DMS 273 (cell line): ENCODE measurements at regions not wholly inside any gene's neighbourhood (a gene's known extent, or its start where the extent isn't known, plus 50 kb on each side); places are given as distances from the start of the nearest gene placed in this dataset.

ENCODE experiments used
- DNase-seq: peaks from one replicate; lab custom pipeline; 2025; ENCODE audit not compliant: unreplicated experiment; lab: John Stamatoyannopoulos, UW

DNA sequence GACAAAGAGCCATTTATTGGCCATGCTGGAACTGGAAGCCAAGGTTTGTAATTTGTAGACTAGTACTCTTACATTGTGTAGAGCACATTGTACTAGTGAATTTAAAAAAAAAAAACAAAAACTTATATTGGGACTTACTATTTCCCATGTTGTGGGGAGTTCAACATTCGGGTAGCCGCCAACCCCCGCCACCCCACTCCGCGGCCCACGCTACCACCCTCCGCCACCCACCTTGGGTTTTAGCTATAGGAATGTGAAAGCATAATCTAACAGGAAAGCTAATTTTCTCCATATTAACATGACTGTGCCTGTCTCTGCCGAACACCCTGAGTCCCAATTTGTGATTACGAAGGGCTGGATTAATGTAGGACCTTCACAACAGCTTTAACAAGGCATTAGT, 275.8 kb downstream of the FIGN start:
- DNase-seq: no peak

DNA sequence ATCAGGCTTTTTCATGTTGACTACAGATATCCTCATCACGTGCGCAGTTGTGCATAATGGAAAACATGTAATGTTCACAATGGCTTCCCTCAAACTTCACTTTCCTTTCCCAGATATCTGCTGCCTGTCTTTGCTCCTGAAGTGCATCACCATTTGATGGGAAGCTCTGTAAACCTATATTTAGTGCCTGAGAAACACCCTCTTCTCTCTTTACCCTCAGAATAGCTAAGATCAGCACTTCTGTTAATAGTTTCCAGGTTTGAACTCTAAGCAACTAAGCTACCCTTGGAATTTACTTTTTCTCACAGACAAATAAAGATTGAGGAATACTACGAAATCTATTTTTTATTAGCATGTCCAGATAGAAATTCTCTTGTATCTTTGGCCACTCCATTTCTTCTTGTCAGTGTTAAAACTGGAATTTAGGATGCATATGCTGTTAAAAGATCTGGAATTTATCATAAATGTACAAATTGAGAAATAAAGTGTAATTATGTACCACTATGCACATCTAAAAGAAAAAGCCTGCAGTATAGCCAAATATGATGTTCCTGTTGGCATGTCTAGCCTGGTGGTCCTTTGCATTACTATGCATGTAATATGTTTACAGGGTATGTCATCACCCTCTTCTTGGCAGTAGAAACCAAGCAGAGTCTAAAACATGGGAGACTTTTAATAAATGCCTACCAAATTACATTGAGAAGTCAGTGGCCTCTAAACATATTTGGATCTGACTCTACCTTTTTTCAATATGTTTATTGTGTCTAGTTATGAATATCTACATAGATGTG, 278.7 kb downstream of the FIGN start:
- DNase-seq: no peak

DNA sequence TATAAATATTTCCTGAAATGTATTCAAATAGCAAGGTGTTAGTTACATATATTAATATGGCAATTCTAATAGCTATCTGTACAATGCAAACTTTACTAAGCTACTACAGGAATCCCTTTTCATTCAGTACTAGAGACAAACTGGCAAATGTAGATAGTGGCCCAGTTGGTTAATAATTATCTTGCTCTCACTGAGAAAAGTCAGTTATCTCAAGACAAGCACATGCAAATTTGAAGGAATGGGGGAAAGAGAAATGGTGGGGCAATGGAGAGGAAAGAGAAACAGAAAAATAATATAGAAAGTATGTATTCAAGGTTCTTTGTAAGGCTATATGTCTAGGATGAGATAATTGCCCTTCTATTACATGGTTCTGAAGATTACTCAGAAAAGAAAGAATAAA, 280.0 kb downstream of the FIGN start:
- DNase-seq: no peak

DNA sequence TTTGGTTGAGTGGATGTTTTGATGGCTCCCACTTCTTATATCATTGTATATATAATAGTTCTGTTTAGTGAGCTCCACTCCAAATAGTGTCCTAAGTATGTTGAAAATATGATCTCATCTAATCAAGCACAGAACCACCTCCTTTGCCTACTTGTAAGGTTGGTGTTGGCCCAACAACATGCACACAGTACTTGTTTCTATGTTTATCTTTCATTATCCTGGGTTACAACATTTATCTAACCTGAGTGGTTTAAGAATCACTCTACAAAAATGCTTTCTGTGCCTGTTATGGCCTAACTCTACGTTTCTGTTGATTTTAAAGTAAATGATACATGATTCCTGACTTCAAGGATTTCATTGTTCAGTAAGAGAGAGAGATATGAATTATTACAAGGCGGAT, 281.9 kb downstream of the FIGN start:
- no peak for DNase-seq

DNA sequence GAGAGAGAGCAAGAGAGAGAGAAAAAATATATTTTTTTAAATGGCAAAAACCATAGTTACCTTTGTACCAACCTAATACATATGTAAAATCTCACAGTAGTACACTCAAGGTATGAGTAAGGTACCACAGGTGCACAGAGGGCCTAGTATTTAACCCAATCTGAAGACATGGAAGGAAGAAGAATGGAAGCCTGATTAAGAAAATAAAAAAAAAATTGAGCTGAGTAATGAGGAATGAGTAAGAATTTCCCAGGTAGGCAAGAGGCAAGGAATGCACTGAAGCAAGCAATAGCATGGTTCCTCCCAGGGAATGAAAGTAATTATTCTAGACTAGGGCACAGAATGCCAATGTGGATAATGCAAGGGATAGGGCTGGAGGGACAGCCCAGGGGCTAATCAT, 294.2 kb downstream of the FIGN start:
- no peak for DNase-seq

DNA sequence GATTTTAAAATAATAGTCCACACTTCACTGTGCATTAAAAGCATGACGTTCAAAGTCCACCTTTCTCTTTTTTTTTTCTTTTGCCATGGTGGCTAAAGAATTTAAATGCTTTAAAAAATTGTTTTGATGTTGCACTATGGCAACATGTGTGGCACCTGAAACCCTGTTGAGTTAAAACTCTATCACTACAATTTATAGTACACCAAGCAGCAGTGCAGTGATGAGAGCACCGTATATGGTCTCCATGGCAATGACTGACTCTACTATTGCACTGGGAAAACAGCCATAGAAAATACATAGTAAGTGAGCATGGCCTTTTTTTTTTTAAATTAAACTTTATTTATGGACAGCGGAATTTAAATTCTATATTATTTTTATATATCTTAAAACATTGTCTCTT, 298.8 kb downstream of the FIGN start:
- no peak for DNase-seq

DNA sequence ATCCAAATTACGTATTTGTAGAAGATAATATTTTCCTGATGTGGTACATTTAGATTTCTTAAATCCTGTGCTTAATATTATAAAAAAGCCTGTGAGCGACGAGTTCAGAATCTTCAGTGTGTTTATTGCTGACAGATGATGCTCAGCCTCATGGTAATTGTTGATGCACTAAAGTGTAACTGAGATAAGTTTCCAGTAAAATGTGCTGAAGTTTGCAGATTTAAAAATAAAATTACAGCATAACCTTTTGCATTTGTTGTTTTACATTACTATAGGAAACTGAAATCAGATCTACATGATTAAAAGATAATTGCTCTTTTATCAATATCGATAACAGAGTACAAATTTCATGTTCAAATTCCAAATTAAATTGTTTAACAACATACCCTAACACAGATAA, 307.6 kb downstream of the FIGN start:
- no peak for DNase-seq

DNA sequence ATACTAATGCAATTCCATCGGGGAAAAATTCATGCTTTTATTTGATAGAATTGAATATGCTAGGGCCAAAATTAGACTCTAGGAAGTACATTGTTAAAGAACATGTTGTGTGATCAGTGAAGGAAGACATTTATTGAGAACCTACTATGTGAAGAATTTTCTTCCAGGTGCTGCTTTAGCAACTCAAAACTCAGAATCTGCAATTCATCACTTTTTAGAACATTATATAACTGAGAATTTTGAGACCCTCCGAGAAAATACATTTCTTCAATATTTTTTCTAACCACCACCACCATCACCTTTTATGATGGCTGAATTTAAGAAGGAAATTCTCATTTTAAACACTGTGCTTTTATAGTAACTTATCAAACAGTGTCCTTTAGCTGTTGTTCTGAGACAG, 315.2 kb downstream of the FIGN start:
- no peak for DNase-seq

DNA sequence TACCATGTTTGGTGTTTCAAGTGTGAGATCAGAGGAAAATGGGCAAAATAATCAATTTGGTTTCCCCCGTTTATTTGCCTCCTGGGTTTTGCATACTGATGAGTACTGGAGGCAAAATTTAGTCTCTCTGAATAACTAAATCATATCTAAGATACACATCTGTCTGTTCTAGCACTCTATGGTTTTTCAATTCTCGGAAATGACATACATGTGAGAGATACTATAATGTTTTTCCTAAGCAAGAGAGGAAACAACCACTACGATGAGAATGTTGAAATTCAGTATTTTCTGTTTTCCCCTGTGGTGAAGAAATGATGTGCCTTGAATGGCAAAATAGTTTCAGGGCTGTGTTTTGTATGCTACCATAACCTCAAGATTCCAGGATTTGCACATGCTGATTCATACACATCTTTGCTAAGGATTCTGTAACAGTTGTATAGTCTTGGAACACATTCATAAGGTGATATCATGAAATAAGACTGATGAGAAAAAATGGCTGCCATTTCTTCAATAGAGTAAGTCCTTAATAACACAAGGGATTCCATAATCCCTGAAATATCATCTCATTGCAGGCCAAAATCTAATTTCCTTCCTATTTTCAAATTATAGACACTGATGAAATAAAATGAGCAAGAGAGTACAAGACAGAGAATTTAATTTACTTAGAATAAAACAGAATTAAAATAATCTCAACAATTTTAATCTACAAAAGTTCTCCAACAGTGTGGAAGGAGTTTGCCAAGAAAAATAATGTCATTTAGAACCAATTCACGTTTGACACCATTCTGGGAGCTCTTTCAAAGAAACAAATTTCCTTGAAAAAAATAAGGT, 316.6 kb downstream of the FIGN start:
- no peak for DNase-seq

DNA sequence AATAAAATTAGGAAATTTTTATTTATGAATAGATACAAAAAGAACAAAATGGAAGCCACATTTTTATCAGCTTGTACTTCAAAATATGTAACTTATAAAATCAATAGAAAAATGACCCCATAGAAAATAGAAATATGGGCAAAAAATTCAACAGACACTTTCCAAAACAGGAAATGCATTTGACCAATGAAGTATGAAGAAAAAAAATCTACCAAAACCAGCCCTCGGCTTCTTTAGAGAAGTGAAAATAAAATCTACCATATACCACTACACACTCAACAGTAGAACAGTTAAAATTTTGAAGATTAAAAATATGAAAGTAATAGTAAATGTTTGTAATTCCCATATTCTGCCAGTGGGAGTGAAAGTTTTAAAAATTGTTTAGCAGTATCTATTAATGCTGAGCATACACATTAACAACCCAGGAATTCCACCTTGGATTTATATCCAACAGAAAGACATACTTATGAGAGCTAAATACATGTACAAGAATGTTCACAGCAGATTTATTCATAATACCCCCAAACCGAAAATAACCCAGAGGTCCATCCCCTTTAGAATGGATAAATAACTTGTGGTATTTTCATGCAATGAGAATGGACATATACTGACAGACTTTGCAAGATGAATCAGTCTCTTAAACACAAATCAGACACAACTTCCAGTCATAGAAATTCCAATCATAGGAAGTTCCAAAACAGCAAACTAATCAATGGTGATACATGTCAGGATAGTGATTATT, 318.0 kb downstream of the FIGN start:
- no peak for DNase-seq

DNA sequence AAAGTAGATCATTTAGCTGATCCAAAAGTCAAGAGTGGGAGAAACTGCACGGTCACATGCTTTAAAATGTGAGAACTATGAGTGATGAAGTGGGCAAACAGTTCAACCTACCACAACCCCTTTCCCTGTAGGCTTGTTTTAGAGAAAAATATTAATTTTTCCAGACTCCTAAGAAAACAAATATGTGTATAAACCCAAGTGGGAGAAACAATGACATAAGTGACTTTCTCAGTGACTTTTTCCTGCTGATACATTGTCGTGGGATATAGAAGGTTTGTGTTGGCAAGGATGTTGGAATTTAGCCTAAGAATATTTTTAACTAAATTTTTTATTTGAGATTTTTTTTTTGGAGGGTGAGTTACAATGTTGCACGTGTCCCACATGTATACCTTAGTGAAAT, 321.7 kb downstream of the FIGN start:
- DNase-seq: no peak

DNA sequence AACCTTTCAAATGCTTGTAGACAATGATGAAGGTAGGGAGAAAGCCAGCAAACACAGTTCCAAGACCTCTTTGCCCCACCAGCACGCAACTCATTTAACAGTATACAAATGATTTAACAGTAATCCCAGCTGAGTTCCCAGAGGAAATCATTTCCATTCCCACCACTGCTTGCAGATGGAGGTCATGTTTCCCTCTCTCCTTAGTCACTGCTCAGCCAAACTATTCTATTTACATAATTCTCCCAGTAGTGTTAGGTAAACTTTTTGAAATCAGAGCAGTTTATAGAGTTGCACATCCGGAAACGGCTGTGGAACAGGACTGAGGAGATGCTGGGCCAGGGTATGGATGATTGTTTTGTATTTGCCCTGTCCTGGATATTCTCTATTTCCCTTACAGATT, 328.5 kb downstream of the FIGN start:
- DNase-seq: no peak

DNA sequence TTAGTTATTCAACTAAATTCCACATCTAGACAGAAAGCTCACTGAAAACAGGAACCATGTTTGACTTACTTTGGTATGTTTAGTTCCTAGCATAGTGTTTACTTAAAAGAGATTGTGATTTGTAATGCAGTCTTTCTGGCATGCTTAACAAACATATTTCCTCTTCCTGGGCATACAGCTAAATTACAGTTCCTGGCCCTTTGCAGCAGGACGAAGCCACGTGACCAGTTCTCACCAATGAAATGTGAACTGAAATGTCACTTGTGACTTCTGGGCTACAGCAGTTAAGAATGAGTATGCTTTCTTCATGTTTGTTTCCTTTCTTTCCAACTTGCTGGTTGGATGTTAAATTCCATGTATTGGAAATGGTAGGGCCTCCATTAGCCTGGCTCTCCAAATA, 330.5 kb downstream of the FIGN start:
- DNase-seq: no peak

DNA sequence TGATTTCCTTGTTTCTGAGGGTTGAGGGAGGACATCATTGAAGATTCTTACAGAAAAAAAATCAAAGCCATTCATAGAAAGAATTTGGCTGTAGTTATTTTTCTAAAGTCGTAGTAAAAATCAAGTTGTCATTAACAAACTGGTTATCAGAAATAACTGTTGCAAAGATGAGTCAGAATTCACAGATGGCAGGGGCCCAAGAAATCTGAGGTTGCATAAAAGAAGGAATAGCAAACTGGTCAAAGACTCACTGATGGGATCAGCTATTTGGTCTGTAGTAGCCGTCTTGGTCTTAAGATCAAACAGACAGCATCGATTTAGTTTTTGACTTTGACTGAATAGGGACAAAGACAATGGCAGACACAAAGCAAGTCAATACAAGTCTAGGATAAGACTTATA, 334.3 kb downstream of the FIGN start:
- no peak for DNase-seq

DNA sequence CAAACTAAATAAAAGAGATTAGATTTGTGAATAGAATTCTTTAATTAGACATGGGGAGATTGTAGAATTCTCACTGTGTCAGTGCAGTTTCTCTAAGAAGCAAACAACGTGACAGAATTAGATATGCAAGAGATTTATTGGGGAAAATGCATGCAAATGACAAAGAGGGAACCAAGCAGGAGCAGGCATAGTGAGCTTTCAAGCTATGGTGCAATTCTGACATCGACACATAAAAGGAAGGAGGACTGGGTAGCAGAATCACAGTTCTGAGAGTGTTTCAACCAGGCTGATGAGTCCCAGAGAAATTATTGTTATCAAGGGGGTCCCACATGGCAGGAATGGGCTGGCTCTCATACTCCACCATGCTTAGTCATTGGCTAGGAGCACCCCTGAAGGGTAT, 338.4 kb downstream of the FIGN start:
- no peak for DNase-seq

DNA sequence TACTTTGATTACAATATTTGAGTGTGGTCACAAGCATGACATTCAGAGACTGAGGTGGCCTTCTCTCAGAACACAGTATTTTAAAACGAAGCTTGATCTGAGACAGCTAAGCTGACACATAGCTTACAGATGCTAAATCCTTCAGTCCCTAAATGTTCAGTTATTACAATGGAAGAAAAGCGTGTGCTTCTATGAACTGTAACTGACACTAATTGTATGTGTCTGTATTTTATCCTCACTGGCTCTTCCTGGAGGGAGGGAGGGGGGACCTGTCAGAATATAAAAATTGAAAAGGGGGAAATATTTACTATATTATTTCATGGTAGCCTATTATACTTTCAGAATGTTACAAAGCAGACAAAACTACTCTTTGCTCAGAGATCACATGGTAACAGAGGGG, 340.2 kb downstream of the FIGN start:
- no peak for DNase-seq

DNA sequence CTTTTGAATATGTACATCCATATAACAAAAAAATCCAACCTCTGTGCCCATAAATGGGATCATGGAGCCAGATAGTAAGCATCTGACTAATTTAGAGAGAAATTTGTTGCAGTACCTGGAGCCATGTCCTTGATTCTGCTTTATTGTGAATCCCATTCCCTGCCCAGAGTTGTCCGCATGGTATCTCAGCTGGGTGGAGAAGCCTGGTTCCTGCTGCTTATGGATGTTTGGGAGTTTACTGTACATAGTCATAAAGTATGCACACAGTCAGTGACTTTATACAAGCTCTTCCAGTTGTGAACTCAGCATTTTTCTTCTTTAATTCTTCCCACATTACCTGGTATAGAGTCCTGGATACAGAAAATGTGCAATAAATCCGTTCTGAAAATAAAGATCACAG, 346.0 kb downstream of the FIGN start:
- DNase-seq: no peak

DNA sequence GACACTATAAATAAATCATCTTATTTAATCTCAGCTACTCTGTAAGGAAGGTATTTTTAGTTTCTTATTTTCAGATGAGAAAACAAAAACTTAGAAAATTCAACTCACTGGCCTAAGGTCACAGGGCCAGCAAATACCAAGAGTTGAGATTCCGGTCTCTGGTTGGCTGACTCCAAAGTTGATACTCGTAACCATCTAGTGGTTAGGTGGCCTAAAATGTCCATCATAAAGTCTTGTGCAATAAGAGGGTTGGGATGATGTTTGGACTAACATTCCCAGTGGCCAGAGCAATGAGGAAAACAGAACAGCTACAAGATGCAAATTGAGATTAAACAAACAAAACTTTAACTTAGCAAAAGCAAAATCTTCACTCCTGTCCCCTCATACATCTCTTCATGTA, 360.3 kb downstream of the FIGN start:
- DNase-seq: no peak

DNA sequence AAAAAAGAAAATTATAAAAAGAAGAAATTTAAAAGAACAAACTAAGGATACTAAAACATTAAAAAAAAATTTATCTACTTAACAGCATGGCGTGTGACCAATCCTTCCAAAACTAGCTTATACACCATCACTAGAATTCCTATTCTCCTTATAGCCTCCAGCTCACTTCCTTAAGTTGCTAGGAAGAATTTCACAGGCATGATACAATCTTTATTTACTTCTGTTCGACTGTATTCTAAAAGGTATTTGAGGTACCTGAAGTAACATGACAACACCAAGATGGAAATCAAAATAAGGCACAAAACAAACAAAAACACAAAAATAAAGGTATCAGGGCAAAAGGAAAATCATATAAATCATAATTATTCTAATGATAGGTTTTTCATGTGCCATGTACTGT, 360.7 kb downstream of the FIGN start:
- DNase-seq: no peak

DNA sequence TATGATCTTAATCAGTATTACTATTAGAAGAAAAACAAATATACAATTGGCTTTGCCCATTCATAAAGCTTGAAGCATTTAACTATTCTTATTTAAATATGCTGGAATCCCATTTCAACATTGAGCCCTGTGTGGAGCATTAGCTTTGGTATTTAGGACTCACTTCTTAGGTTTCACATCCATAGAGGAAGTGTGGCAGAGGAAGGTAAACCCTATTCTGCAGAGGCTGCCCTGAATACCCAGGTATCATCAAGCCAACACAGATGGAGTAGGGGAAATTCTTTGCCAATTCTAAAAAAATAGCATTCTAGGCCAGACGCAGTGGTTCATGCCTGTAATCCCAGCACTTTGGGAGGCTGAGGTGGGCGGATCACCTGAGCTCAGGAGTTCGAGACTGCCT, 361.5 kb downstream of the FIGN start:
- DNase-seq: no peak

DNA sequence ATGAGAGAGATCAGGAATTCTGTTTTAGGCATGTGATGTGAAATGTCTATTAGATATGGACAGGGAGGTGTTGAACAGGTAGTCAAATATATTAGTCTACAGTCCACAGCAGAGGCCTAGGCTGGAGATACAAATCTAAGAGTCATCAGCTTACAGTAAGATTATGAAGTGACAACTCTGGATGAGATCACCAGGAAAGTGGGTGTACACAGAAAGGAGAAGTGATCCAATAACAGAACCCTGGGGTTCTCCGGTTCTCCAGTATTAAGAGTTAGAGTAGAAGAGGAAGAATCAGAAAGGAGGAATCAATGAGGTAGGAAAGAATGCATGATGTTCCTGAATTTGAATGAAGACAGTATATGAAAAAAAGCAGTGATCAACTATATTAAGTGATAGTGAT, 362.3 kb downstream of the FIGN start:
- DNase-seq: no peak
